Activated CD4-positive, CD25-positive, alpha-beta regulatory T cell (primary cell): ENCODE measurements at regions not wholly inside any gene's neighbourhood (a gene's known extent, or its start where the extent isn't known, plus 50 kb on each side); places are given as distances from the start of the nearest gene placed in this dataset.
"Not testable (repeated sequence)": the region's sequence is repeated elsewhere in the genome, so short reads cannot be mapped to it uniquely, and the experiment has no call there.

Source experiments
- DNase-seq, 4 experiments: peaks; one replicate each; lab custom pipeline; 2025; lab: John Stamatoyannopoulos, UW

- no peak for DNase-seq
Observed at GRCh38 chr9:38127271-38127839, 58.3 kb upstream of the SHB start.

- DNase-seq, result no peak
Observed at GRCh38 chr9:38126730-38127129, 57.7 kb upstream of the SHB start.

DNA sequence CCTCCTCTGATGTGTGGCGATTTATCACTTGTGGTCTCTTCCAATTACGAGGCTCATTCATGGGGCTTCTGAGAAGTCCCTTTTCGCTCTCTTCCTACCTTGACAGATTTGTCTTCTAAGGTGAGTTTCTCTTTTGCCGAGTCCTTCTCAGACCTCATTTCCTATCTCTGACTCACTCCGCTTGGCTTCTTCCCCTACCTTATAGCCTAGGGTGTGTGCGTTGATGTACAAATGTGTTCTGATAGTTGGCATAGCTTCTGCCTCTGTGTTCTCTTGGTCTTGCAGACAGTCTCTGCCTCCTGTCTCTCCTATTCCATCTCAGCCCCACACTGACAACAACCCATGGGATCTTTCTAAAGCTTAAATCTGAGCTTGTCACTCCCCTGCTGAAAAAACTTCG, 56.9 kb upstream of the SHB start:
- DNase-seq, result no peak

GRCh38 chr9:38123359-38123758, 54.3 kb upstream of the SHB start:
- DNase-seq, result not testable (repeated sequence)

DNA sequence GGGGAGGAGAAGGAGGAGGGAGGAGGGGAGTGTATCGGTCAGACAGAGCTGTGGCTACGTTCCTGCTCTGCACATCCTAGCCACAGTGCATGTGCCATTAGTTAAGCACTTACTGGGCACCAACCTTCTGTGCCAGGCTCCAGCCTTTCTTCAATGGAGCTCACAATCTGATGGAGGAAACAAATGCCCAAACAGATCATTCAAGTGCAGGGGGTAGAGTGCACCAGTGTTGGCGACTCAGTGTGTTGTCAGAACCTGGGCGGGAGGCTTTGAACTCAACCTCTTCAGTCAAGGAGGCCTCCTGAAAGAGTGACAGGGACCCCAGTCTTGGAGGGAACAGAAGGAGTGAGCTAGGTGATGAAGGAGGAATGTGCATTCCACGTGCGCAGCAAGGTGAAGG, 51.9 kb upstream of the SHB start:
- no peak for DNase-seq

GRCh38 chr9:38119560-38120236, 50.7 kb upstream of the SHB start:
- DNase-seq, result no peak

DNA sequence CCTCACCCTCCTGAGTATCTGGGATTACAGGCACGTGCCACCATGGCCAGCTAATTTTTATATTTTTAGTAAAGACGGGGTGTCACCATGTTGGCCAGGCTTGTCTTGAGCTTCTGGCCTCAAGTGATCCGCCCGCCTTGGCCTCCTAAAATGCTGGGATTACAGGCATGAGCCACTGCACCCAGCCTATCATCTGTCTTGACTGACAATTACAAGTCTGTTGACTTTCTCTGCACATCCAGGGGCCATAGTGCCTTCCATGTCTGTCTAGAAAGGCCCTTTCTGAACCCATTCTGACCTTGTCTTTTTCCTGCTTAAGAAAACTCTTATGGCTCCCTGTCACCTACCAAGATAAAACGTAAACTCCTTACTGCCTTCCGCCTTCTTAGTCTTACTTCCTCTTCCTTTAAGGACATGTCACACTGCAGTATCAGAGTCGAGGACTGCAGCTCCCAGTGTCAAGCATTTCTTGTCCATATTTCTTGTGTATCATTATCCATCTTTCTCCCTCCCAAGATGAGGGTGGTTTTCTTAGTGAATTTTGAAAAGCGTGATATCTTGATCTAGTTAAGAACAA, 49.9 kb upstream of the SHB start:
- no peak for DNase-seq
